ENCODE measurements at regions not wholly inside any gene's neighbourhood (a gene's known extent, or its start where the extent isn't known, plus 50 kb on each side); places are given as distances from the start of the nearest gene placed in this dataset.

- no peak for TF ChIP-seq EZH2 (IDR thresholded peaks at IDR 0.05; ENCODE audit: insufficient read depth, poor library complexity, severe bottlenecking)
- TF ChIP-seq EZH2phosphoT487 (IDR thresholded peaks at IDR 0.05; ENCODE audit: insufficient read depth, low read depth), result no peak
Observed at GRCh38 chr21:15966651-15967050, 236.9 kb downstream of the USP25 start.

All from GM23248 (cell line).